SK-N-SH treated with all-trans-retinoic acid at 6 μM for 48 hours (cell line): ENCODE measurements at regions not wholly inside any gene's neighbourhood (a gene's known extent, or its start where the extent isn't known, plus 50 kb on each side); places are given as distances from the start of the nearest gene placed in this dataset.

ENCODE experiments used
- ATAC-seq: fragments of 200-7000 bp; cut with Tn5 transposase; 3 replicates; pipeline ENCODE4 v1.9.1; 2020; ENCODE audit warnings: mild to moderate bottlenecking, moderate library complexity
- ARNTL ChIP-seq: fragments of 450-650 bp; formaldehyde crosslinking; IDR thresholded peaks from 2 replicates; pipeline ENCODE4 v1.5.0; 2020; ENCODE audit warnings: low read depth, mild to moderate bottlenecking, moderate library complexity, borderline replicate concordance
- BACH2 ChIP-seq: fragments of 250-450 bp; sonication (Bioruptor Pico); IDR thresholded peaks from 2 replicates; pipeline ENCODE4 v1.9.0; 2021; ENCODE audit warnings: mild to moderate bottlenecking, borderline replicate concordance
- CREB5 ChIP-seq: fragments of 250-450 bp; sonication (Bioruptor Pico); IDR thresholded peaks from 2 replicates; pipeline ENCODE4 v1.5.1; 2020; ENCODE audit warnings: low read depth, mild to moderate bottlenecking, moderate library complexity
- CSDC2 ChIP-seq: fragments of 250-450 bp; sonication (Bioruptor Pico); IDR thresholded peaks from 2 replicates; pipeline ENCODE4 v1.5.0; 2020; ENCODE audit warnings: mild to moderate bottlenecking, moderate library complexity
- ESRRG ChIP-seq: fragments of 250-450 bp; sonication (Bioruptor Pico); IDR thresholded peaks from 2 replicates; pipeline ENCODE4 v1.6.1; 2021; ENCODE audit warnings: mild to moderate bottlenecking
- GLIS3 ChIP-seq: fragments of 250-450 bp; sonication (Bioruptor Pico); IDR thresholded peaks from 2 replicates; pipeline ENCODE4 v1.5.0; 2020; ENCODE audit warnings: mild to moderate bottlenecking, moderate library complexity
- ISL1 ChIP-seq: fragments of 250-450 bp; sonication (Bioruptor Pico); IDR thresholded peaks from 2 replicates; pipeline ENCODE4 v2.1.2; 2022; ENCODE audit warnings: mild to moderate bottlenecking, moderate library complexity
- OSR1 ChIP-seq: fragments of 250-450 bp; sonication (Bioruptor Pico); IDR thresholded peaks from 2 replicates; pipeline ENCODE4 v1.8.0; 2022; ENCODE audit warnings: moderate library complexity, mild to moderate bottlenecking, inconsistent platforms
- PATZ1 ChIP-seq: fragments of 250-450 bp; sonication (Bioruptor Pico); IDR thresholded peaks from 2 replicates; pipeline ENCODE4 v1.8.0; 2020; ENCODE audit warnings: mild to moderate bottlenecking, moderate library complexity, borderline replicate concordance
- POU6F1 ChIP-seq: fragments of 250-450 bp; sonication (Bioruptor Pico); IDR thresholded peaks from 2 replicates; pipeline ENCODE4 v1.8.0; 2021; ENCODE audit warnings: low read depth, mild to moderate bottlenecking, moderate library complexity, borderline replicate concordance
- RARB ChIP-seq: fragments of 250-450 bp; sonication (Bioruptor Pico); IDR thresholded peaks from 2 replicates; pipeline ENCODE4 v1.8.0; 2021; ENCODE audit warnings: mild to moderate bottlenecking, moderate library complexity
- SNAI2 ChIP-seq: fragments of 250-450 bp; sonication (Bioruptor Pico); IDR thresholded peaks from 2 replicates; pipeline ENCODE4 v1.5.0; 2020; ENCODE audit warnings: mild to moderate bottlenecking, moderate library complexity
- TCF4 ChIP-seq: fragments of 250-450 bp; sonication (Bioruptor Pico); IDR thresholded peaks from 2 replicates; pipeline ENCODE4 v1.8.0; 2021; ENCODE audit warnings: mild to moderate bottlenecking, moderate library complexity, borderline replicate concordance
- TOX ChIP-seq: fragments of 250-450 bp; sonication (Bioruptor Pico); IDR thresholded peaks from 2 replicates; pipeline ENCODE4 v1.8.0; 2021; ENCODE audit warnings: mild to moderate bottlenecking, moderate library complexity, borderline replicate concordance
- TSHZ2 ChIP-seq: fragments of 250-450 bp; sonication (Bioruptor Pico); IDR thresholded peaks from 2 replicates; pipeline ENCODE4 v1.5.0; 2020; ENCODE audit warnings: mild to moderate bottlenecking, moderate library complexity
- ZC3H10 ChIP-seq: fragments of 250-450 bp; sonication (Bioruptor Pico); IDR thresholded peaks from 2 replicates; pipeline ENCODE4 v1.5.1; 2021; ENCODE audit warnings: mild to moderate bottlenecking, moderate library complexity
- ZFP3 ChIP-seq: fragments of 250-450 bp; sonication (Bioruptor Pico); IDR thresholded peaks from 2 replicates; pipeline ENCODE4 v1.5.0; 2020; ENCODE audit warnings: mild to moderate bottlenecking, moderate library complexity
- ZFP30 ChIP-seq: fragments of 450-650 bp; formaldehyde crosslinking; IDR thresholded peaks from 2 replicates; pipeline ENCODE4 v1.5.0; 2022; ENCODE audit warnings: mild to moderate bottlenecking, moderate library complexity
- ZNF565 ChIP-seq: fragments of 450-650 bp; formaldehyde crosslinking; conservative IDR thresholded peaks from 2 replicates; pipeline ENCODE4 v1.5.0; 2020; ENCODE audit warnings: low read depth, mild to moderate bottlenecking, moderate library complexity
- ZNF8 ChIP-seq: fragments of 450-650 bp; formaldehyde crosslinking; IDR thresholded peaks from 2 replicates; pipeline ENCODE4 v1.5.0; 2020; ENCODE audit warnings: mild to moderate bottlenecking, moderate library complexity

GRCh38 chr12:91994208-91994797 is 151.3 kb downstream of the BTG1 start:
- TF ChIP-seq TSHZ2: peak; percentile 56; the same call in 1 of the 2 replicates
- no peak for TF ChIP-seq ZFP30 (CRISPR knock-in tag)
- TF ChIP-seq, all 23 proteins: peak for 1
- ATAC-seq: no peak

- TF ChIP-seq ZC3H10 (CRISPR knock-in tag) (0 out of 2 replicates have a peak, but pooled peaks have one; percentile 8), ISL1 (peak; percentile 20; the same call in 1 of the 2 replicates), ESRRG (no peak)
- no peak for ATAC-seq
These were observed 152.2 kb downstream of the BTG1 start for GRCh38 chr12:91993287-91994017.

- ATAC-seq: 0 out of 3 replicates have a peak, but pooled peaks have one; percentile 28
- TF ChIP-seq BACH2 (CRISPR knock-in tag): no peak
- TF ChIP-seq TCF4: no peak
These were observed 154.1 kb downstream of the BTG1 start for GRCh38 chr12:91991399-91992187.

GRCh38 chr12:91990525-91990924 is 155.1 kb downstream of the BTG1 start:
- no peak for ATAC-seq
- TF ChIP-seq OSR1 (CRISPR knock-in tag) (no peak), TOX (CRISPR knock-in tag) (no peak), CREB5 (no peak), ARNTL (no peak), SNAI2 (no peak), POU6F1 (no peak), GLIS3 (CRISPR knock-in tag) (no peak), ZNF8 (CRISPR knock-in tag) (no peak)

- ATAC-seq: no peak
- TF ChIP-seq ZFP30 (CRISPR knock-in tag) (no peak), RARB (CRISPR knock-in tag) (no peak), GLIS3 (CRISPR knock-in tag) (no peak), ISL1 (no peak), TCF4 (no peak), ZNF565 (no peak), TOX (CRISPR knock-in tag) (no peak), ZNF8 (CRISPR knock-in tag) (no peak), ESRRG (no peak), BACH2 (CRISPR knock-in tag) (no peak), ZFP3 (CRISPR knock-in tag) (no peak), PATZ1 (CRISPR knock-in tag) (no peak), CSDC2 (CRISPR knock-in tag) (no peak), OSR1 (CRISPR knock-in tag) (no peak)
These were observed 156.5 kb downstream of the BTG1 start for GRCh38 chr12:91989143-91989542.
